HUDEP-2 (cell line): ENCODE measurements at regions not wholly inside any gene's neighbourhood (a gene's known extent, or its start where the extent isn't known, plus 50 kb on each side); places are given as distances from the start of the nearest gene placed in this dataset.

ENCODE experiments used
- DNase-seq, 76 experiments: peaks; one replicate each; lab custom pipeline; 2025; ENCODE audit not compliant: unreplicated experiment in 76 of 76; lab: John Stamatoyannopoulos, UW

DNA sequence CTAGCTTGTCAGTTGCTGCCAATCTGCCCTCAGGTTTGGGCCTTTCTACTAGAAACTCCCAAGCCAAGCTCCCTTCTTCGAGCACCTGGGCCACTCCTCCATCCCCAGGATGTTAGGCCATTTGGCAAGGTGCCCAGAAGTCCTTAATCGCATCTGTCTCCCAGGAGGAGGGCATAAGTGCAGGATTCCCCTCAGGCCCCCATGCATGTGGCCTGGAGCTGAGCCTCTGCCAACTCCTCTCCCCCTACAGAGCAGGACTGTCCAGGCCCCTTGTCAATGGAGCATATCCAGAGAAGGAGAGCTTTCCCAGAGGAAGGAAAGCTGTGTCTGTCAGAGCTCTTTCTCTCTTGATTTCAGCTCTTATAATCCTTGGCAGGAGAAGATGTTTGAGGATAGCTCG, 182.6 kb upstream of the ROPN1 start:
- DNase-seq, result no peak

DNA sequence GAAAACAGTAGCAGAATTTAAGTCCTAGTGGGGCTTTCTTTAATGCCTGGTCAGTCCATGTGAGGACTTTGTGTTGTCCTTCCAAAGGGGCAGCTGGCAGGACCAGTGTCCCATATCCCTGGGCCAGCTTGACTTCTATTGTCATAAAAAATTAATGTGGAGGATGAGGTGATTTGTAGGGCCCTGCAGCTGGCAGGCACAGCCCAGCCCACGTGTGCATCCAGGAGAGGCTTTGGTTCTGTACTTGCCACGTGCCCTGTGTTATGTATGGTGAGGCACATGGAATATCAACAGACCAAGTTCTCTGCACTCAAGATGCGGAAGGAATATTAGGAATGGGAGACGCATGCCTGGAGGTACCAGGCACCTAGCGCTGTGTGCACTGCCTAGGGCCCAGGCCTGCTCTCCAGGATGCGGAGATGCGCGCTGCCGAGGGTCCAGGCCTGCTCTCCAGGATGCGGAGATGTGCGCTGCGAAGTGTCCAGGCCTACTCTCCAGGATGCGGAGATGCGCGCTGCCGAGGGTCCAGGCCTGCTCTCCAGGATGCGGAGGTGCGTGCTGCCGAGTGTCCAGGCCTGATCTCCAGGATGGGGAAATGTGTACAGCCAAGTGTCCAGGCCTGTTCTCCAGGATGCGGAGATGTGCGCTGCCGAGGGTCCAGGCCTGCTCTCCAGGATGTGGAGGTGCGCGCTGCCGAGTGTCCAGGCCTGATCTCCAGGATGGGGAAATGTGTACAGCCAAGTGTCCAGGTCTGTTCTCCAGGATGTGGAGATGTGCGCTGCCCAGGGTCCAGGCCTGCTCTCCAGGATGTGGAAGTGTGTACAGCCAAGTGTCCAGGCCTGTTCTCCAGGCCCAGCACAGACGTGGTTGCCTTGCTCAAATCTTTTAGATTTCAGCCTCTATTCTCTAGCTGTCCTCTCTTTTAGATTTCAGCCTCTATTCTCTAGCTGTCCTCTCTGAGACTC, 183.3 kb upstream of the ROPN1 start:
- DNase-seq, result no peak

DNA sequence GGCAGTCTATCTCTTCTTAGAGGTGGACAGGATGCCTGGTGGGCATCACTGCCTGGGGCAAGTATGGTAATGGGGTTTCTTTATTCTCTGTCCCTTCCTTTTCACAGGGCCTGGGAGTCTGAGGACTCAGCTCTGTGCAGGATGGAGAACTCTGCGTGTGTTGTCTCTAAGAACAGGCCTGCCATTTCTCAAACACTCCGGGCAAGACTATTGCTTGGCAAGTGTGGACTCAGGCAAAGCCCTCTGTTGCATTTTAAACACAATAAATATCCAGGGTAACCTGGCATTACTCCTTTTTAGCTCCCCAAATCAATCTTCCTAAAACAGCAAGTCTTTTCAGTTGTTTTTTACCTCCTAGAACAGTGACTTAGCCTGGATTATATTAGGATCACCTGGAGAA, 185.1 kb upstream of the ROPN1 start:
- DNase-seq, result no peak

DNA sequence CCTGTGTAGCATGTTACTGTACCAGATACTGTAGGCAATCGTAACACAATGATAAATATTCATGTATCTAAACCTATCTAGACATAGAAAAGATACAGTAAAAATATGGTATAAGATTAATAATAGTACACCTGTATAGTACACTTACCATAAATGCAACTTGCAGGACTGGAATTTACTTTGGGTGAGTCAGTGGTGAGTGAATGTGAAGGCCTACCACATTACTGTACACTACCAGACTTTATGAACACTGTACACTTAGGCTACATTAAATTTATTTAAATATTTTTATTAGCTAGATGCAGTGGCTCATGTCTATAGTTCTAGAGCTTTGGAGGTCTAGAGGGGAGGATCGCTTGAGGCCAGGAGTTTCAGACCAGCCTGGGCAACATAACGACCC, 186.6 kb upstream of the ROPN1 start:
- no peak for DNase-seq

DNA sequence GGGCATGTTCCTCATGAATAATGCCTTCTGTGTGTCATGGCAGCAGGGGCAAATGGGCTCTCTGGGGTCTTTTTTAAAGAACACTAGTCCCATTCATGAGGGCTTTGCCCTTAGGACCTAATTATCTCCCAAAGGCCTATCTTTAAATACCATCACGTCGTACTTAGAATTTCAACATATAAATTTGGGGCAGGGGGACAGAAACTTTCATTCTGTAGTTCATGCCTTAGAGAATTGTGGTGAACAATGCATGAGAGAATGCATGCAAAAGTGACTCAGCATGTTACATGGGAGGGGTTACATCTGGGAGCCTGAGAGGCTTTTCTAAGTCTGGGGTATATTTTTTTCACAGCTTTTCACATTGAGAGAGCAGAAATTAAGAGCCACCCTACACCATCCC, 208.5 kb upstream of the ROPN1 start:
- no peak for DNase-seq

DNA sequence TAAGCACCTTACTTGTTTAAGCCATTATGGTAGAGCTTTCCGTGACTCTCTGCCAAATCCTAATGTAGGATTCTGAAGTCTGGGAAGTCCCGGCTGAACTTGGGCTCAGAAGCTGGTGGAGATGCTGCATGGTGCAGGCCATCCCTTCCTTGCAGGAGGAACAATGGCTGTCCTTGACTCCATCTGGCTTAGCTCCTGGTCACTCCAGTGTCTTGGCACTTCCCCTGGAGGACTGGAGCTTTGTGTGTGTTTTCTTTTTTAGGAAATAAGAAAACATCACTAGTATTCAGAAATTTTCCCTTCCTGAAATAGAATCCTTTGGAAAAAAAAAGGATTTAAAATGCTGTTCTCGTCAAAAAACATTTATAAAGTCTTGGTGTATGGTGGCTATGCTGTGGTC, 209.3 kb upstream of the ROPN1 start:
- no peak for DNase-seq

DNA sequence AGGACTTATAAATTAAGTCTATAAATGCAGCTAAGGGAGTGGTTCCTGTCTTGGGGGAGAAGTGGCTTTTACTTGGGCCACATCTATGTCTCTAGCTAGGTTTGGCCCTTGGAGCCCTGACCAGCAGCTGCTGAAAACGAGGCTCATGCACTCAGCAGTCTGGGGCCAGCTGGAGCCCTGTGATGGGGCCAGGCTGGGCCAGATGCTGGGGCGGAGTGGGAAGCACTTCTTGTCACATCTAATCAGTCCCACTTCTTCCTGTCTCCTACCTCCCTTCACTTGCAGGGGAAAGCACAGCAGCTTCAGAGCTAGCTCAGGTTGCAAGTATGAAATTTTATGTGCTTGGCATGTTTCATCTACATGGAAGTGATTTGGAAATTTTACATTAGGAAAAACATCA, 209.9 kb upstream of the ROPN1 start:
- DNase-seq, result no peak

DNA sequence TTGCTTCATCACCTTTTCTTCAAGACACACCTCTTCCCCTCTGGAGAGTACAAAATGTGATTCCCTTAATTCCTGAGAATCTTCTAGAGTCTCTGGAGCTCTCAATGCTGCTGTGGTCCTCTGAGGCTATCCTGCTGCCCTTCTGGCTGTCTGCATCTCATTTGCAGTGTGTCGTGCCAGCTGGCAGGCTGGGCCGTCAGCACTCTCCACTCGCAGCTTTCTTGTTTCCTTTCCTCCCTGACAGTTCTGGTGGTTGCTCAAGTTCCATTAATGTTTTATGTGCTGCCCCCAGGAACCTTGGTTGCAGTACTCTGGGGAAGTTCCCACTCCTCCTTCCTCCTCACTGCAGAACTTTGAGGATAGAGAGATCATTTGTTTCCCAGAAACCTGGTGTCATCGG, 210.8 kb upstream of the ROPN1 start:
- DNase-seq, result no peak

DNA sequence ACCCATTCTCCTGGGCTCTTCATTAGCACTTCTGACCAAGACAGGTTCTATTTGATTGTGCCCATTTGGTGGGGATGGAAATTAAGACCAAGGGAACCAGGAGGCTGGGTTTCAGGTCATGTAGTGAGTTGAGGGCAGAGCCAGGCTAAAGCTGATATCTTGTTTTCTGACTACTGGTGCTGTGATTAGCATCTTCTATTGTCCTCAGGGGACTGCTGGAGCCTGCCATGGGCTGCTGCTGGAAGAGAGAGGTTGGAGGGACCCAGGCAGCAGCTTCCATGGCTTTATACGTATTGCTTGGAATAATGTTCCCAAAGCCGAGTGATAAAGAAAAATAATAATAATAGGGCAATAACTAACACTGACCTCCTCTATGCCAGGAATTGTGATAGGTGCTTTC, 211.4 kb upstream of the ROPN1 start:
- DNase-seq, result no peak

DNA sequence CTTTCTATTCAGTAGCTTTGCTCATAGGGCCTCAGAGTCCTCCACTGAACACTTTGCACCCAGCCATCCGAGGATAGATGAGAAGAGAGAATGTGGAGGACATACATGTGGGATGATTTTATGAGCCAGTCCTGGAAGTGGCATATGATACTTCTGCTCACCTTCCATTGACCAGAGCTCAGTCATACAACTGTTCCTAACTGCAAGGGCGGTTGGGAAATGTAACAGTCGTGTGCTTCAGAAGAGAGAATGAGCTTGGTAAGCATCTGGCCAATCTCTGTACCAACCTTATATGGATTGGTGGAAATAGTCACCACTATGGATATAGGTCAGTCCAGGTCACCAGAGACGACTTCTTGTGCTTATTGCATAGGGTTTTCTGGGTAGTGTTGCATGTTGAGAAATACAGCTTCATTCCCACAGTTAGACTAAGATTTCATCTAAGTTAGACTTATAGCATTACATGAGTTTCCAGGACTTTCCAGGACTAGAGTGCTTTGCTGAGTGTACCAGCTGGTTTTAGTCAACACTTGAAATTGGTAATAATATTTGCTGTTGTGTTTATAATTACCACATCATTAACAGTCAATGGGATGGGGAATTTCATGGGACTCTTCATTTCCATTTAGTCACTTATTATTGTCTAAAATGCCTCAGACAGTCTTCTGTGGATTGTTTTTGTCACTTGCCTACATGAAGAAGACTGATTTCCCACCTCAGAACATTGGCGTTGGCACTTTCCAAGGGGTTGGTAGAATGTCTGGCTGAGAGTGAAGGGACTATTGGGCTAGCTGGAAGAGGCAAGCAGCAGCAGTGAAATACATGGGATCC, 214.5 kb upstream of the ROPN1 start:
- DNase-seq, result no peak

DNA sequence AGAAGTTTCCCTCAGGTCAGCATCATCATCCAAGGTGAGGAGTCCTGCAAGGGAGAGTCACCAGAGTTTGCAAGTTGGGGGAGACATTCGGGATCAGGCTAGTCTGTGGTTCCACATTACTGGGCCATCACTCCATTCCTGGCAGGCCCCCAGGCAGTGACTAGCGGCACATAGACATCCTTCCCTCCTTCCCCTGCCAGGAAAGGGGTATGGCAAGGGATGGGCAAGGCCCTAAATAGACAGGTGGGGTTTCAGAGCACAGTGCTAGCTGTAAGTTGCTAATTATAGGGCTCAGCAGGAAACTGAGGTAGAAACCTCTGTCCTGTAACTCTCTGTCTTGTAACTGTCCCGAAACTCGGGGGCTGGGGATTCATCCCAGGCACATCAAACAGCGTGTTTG, 215.2 kb upstream of the ROPN1 start:
- no peak for DNase-seq

DNA sequence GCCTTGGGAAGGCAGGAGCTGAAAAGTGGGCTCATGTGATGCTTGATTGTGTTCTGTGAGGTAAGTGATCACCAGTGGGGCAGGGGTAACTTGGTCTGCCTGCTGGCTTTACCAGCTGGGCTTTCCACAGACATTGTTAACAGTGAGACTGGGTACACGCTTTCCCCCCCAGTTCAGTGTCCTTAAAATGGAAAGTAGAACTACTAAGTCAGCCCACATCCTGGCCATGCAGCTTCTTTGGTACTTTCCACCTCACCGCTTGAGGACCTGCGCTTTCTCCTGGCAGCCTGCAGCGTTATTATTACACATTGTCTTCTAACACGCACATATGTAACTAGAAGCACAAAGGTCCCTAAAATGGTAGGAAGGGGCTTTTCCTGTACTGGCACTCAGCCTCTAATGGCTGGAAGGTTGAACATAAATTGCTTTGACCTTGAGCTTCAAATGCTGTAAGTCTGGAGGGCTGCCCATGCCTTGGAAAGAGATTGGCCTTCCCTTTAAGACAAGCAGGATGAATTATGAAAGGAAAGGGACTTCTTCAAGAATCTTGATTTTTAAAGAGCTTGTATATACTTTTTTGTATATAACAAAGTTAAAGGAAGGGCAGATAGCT, 216.1 kb upstream of the ROPN1 start:
- DNase-seq, result no peak

DNA sequence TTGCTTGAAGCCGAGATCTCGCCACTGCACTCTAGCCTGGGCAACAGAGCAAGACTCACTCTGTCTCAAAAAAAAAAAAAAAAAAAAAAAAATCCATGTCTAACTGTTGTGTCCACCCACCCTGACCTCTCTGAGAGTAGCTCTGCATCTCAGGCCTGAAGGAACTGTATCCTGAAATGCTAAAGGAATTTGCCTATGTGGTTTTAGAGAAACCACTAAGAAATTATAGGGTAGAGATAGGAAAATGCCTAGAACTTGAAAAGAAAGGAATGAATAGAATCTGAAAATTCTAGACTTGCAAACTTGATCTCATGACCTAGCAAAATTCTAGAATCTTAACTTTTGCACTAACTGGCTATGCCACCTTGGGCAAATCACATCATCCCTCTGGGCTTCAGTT, 217.5 kb upstream of the ROPN1 start:
- no peak for DNase-seq

DNA sequence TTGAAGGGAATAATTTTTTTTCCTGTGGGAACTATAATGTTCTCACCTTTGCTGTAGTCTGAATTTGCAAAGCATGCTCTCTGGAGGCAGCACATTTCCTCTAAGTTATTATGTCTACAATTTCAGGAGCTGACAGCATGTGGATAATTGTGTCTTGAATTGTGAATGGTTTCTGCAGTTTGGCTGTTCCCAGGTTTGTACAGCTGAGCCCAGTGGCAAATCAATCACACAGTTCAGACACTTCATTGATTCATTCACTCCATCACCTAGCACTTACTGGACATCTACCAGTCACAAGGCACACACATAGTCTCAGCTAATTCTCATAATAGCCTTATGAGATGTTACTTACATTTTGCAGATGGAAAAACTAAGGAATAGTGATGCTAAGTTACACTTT, 219.0 kb upstream of the ROPN1 start:
- no peak for DNase-seq

DNA sequence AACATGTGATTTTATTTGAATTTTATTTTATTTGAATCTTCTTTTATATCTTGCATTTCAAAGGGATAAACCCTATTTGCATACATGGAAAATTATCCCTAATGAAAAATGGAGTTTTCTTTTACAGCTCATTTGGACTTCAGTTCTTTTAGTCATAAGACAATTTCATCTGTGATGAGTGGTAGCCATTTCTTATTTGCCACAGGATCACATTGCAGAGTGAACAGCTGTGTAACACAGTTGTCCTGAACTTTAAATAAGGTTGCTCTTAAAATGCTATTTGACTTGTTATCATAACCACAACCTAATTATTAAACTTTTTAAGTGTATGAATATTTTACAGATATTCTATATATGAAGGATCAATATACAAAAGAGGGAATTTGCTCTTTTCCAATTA, 221.7 kb upstream of the ROPN1 start:
- no peak for DNase-seq

DNA sequence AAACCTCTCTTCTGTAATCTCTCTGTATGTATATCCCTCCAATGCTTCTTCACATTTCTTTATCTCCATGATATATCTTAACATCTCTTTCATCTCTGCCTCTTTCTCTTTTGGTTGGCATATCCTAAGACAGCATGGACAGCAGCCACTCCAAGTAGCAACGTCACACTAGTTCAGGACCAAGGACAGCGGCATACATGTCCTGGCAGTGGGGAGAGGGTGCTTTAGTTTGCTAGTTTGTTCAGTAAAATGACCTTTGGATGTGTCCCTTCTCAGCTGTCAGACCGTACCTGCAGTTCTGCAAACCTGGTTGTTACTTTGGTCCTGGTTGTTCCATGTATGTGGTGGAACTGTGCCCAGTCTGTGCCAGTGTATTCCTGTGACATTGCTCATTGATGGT, 225.6 kb upstream of the ROPN1 start:
- peak in 41 of 76 experiments; percentile 2 to 44 (median 19) for DNase-seq

DNA sequence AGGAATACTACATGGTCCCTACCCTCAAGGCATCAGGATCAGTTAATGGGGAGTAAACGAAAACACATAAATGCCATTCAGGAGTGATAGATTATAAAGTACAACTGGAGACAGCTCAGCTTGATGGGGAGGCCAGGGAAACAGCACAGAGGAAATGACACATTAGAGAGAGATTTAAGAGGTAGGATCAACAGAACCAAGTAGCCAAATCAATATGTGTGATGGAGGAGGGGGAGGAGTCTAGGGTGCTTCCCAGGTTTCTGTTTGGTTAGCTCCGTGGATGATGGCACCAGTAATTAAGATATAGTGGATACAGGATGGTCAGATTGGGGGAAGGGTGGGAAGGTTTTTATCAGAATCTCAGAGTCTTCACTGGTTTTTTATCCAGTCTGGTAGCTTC, 229.5 kb upstream of the ROPN1 start:
- DNase-seq, result no peak

DNA sequence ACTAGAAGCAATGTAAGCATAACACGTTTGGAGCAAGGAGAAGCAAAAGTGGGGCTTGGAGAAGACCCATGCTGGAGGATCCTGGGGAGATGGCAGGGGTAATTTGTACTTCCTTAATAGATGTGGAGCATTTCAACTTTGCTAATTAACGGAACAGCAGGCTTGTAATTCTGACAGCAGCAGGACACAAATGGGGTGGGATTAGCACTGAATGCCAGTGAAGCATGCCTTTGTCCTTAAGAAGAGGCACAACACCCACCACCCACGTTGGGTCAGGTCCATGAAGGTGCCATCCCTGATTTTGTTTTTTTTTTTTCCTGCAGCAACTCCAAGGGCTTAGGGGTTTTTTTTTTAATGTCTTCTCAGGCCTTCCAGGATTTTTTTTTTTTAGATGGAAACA, 231.9 kb upstream of the ROPN1 start:
- DNase-seq, result no peak

DNA sequence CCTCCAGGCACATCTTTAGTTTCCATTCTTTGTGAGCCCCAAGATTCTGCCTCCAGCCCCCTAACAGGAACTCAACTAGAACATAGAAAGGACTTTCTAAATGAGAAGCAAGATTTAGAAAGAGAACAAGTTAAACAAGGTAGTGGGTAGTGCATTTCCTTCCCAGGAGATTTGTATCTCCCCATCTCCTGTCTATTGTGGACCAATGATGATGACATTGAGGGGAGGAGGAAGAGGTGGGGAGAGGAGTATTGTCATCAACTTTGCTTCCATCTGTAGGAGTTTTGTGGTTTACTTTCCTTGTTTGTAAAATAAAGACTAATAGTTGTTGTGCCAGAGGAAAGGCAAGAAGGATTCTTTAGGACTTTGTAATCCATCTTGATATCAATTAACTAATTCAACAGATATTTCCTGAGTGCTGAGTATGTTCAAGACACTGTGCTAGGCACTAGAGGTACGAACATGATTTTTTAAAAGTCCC, 235.3 kb upstream of the ROPN1 start:
- no peak for DNase-seq

DNA sequence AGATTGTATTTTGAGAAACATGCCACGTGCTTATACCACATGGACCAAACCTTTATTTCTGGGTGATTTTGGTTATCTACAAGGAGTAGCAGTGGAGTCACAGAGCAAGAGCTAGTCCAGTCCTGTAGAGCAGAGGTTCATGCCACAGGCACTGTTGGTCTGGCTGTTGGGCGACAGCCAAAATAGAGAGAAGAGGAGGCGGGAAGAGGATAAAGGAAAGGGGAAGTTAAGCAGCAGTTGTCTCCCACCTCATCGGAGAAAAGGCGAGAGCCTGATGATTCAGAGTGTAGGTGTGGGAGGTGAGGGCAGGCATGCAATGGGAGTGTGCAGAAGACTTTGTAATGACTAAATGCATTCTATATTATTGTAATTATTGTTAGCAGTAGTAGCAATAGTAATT, 237.5 kb upstream of the ROPN1 start:
- peak in 3 of 76 experiments; percentile 2 to 21 (median 5) for DNase-seq

DNA sequence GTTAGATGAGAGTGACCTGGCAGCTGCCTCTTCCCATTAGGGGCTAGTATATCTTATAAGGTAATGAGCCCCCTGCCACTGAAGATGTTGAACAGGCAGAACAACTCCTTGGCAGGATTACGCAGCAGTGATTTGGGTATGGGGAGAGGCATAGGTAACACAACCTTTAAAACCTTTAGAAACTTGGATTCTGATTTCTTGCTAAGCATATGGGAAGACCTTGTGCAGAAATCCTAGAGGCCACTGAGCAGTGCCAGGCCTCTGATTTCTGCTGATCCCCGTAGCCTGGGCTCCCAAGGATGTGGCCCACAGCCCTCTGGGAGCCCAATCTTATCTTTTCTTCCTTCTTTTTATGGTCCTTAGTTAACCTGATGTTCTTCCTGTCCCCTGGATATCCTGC, 237.9 kb upstream of the ROPN1 start:
- DNase-seq, result no peak
